ENCODE measurements at regions not wholly inside any gene's neighbourhood (a gene's known extent, or its start where the extent isn't known, plus 50 kb on each side); places are given as distances from the start of the nearest gene placed in this dataset.

- Histone ChIP-seq H3K9ac (ENCODE audit: low read length) (no peak overlapping the region), H3K79me2 (ENCODE audit: insufficient read depth, low read length) (no peaks in the 10 kb centered on the region), H3K4me1 (ENCODE audit: insufficient read depth, low read length) (no peaks in the 10 kb centered on the region), H3K4me2 (ENCODE audit: low read length) (no peak overlapping the region), H3K36me3 (ENCODE audit: insufficient read depth, low read length) (no peaks in the 10 kb centered on the region), H3K4me3 (ENCODE audit: insufficient read depth, low read depth, low read length) (no peak overlapping the region), H2AFZ (ENCODE audit: low read depth, low read length) (no peak overlapping the region), H4K20me1 (ENCODE audit: insufficient read depth, low read length) (no peaks in the 10 kb centered on the region), H3K27ac (ENCODE audit: low read depth, low read length) (no peak overlapping the region), H3K27me3 (ENCODE audit: insufficient read depth, low read length) (no peaks in the 10 kb centered on the region), H3K9me3 (ENCODE audit: insufficient read depth, low read depth, low read length) (no peaks in the 10 kb centered on the region)
- TF ChIP-seq, protein P1, sequence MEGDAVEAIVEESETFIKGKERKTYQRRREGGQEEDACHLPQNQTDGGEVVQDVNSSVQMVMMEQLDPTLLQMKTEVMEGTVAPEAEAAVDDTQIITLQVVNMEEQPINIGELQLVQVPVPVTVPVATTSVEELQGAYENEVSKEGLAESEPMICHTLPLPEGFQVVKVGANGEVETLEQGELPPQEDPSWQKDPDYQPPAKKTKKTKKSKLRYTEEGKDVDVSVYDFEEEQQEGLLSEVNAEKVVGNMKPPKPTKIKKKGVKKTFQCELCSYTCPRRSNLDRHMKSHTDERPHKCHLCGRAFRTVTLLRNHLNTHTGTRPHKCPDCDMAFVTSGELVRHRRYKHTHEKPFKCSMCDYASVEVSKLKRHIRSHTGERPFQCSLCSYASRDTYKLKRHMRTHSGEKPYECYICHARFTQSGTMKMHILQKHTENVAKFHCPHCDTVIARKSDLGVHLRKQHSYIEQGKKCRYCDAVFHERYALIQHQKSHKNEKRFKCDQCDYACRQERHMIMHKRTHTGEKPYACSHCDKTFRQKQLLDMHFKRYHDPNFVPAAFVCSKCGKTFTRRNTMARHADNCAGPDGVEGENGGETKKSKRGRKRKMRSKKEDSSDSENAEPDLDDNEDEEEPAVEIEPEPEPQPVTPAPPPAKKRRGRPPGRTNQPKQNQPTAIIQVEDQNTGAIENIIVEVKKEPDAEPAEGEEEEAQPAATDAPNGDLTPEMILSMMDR (IDR thresholded peaks at IDR 0.05; ENCODE audit: insufficient read depth, low read depth, low read length): no peak
- TF ChIP-seq EZH2 (IDR thresholded peaks at IDR 0.05; ENCODE audit: insufficient read depth, low read length): no peak
- DNase-seq (ENCODE audit: low read depth) (no peak), FAIRE-seq (no peak)
- no peak overlapping the region for H3K4me3 Mint-ChIP-seq (ENCODE audit: unreplicated experiment)
- H3K27ac Mint-ChIP-seq (ENCODE audit: unreplicated experiment): no peak overlapping the region
- H3K4me1 Mint-ChIP-seq (ENCODE audit: low read depth, unreplicated experiment): no peaks in the 10 kb centered on the region
- H3K36me3 Mint-ChIP-seq (ENCODE audit: low read depth, unreplicated experiment): no peaks in the 10 kb centered on the region
- H3K27me3 Mint-ChIP-seq (ENCODE audit: low read depth, unreplicated experiment): no peaks in the 10 kb centered on the region
- no peaks in the 10 kb centered on the region for H3K9me3 Mint-ChIP-seq (ENCODE audit: unreplicated experiment)
These were observed 1537.0 kb downstream of the OTOL1 start for GRCh38 chr3:163033652-163034051.

DNA sequence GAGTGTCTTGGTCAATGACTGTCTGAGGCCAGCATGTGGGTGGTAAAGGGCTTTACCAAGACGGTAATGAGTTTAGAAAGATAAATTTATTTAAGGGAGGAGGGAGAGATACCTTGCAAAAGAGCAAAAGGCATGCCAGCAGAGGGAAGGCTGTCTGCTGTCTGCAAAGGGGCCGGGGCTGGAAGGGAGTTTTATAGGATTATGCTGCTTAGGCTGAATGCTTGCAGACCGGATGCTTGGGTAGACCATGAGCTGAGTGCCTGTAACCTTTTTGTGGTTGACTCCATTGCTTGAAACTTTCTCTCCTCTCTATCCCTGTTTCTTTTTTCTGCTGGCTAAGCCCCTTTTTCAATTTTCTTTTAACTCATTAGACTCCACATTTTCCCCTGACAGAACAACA lies 1543.0 kb downstream of the OTOL1 start:
- no peak for FAIRE-seq
- H3K27ac ChIP-seq (ENCODE audit: low read depth, low read length): no peak overlapping the region
- no peaks in the 10 kb centered on the region for H3K9me3 ChIP-seq (ENCODE audit: insufficient read depth, low read depth, low read length)
- H2AFZ ChIP-seq (ENCODE audit: low read depth, low read length): no peak overlapping the region
- no peak for DNase-seq (ENCODE audit: low read depth)
- H3K27me3 ChIP-seq (ENCODE audit: insufficient read depth, low read length): no peaks in the 10 kb centered on the region
- H4K20me1 ChIP-seq (ENCODE audit: insufficient read depth, low read length): no peaks in the 10 kb centered on the region
- Mint-ChIP-seq H3K27ac (ENCODE audit: unreplicated experiment) (no peak overlapping the region), H3K36me3 (ENCODE audit: low read depth, unreplicated experiment) (no peaks in the 10 kb centered on the region), H3K9me3 (ENCODE audit: unreplicated experiment) (no peaks in the 10 kb centered on the region), H3K27me3 (ENCODE audit: low read depth, unreplicated experiment) (no peaks in the 10 kb centered on the region), H3K4me1 (ENCODE audit: low read depth, unreplicated experiment) (no peaks in the 10 kb centered on the region), H3K4me3 (ENCODE audit: unreplicated experiment) (no peak overlapping the region)
- H3K4me3 ChIP-seq (ENCODE audit: insufficient read depth, low read depth, low read length): no peak overlapping the region
- no peaks in the 10 kb centered on the region for H3K4me1 ChIP-seq (ENCODE audit: insufficient read depth, low read length)
- no peaks in the 10 kb centered on the region for H3K36me3 ChIP-seq (ENCODE audit: insufficient read depth, low read length)
- no peak overlapping the region for H3K9ac ChIP-seq (ENCODE audit: low read length)
- TF ChIP-seq EZH2 (IDR thresholded peaks at IDR 0.05; ENCODE audit: insufficient read depth, low read length): no peak
- TF ChIP-seq, protein P1 (IDR thresholded peaks at IDR 0.05; ENCODE audit: insufficient read depth, low read depth, low read length): no peak
- H3K4me2 ChIP-seq (ENCODE audit: low read length): no peak overlapping the region
- H3K79me2 ChIP-seq (ENCODE audit: insufficient read depth, low read length): no peaks in the 10 kb centered on the region

- H4K20me1 ChIP-seq (ENCODE audit: insufficient read depth, low read length): no peaks in the 10 kb centered on the region
These were observed 1546.5 kb downstream of the OTOL1 start for GRCh38 chr3:163043074-163043473.

More at GRCh38 chr3:163043074-163043473, 1546.5 kb downstream of the OTOL1 start:
- Histone ChIP-seq H3K9me3 (ENCODE audit: insufficient read depth, low read depth, low read length) (no peaks in the 10 kb centered on the region), H3K27me3 (ENCODE audit: insufficient read depth, low read length) (no peaks in the 10 kb centered on the region), H3K36me3 (ENCODE audit: insufficient read depth, low read length) (no peaks in the 10 kb centered on the region), H2AFZ (ENCODE audit: low read depth, low read length) (no peak overlapping the region), H3K79me2 (ENCODE audit: insufficient read depth, low read length) (no peaks in the 10 kb centered on the region), H3K4me3 (ENCODE audit: insufficient read depth, low read depth, low read length) (no peak overlapping the region), H3K9ac (ENCODE audit: low read length) (no peak overlapping the region), H3K4me2 (ENCODE audit: low read length) (no peak overlapping the region), H3K4me1 (ENCODE audit: insufficient read depth, low read length) (no peaks in the 10 kb centered on the region), H3K27ac (ENCODE audit: low read depth, low read length) (no peak overlapping the region)
- H3K9me3 Mint-ChIP-seq (ENCODE audit: unreplicated experiment): no peaks in the 10 kb centered on the region
- no peaks in the 10 kb centered on the region for H3K36me3 Mint-ChIP-seq (ENCODE audit: low read depth, unreplicated experiment)
- TF ChIP-seq EZH2 (IDR thresholded peaks at IDR 0.05; ENCODE audit: insufficient read depth, low read length): no peak
- no peak for DNase-seq (ENCODE audit: low read depth)
- H3K4me1 Mint-ChIP-seq (ENCODE audit: low read depth, unreplicated experiment): peaks cover 2% of the 10 kb centered on the region
- no peak overlapping the region for H3K4me3 Mint-ChIP-seq (ENCODE audit: unreplicated experiment)
- no peaks in the 10 kb centered on the region for H3K27me3 Mint-ChIP-seq (ENCODE audit: low read depth, unreplicated experiment)
- FAIRE-seq: no peak
- no peak overlapping the region for H3K27ac Mint-ChIP-seq (ENCODE audit: unreplicated experiment)
